ENCODE measurements at regions not wholly inside any gene's neighbourhood (a gene's known extent, or its start where the extent isn't known, plus 50 kb on each side); places are given as distances from the start of the nearest gene placed in this dataset.

- TF ChIP-seq POLR2A (IDR thresholded peaks at IDR 0.05; ENCODE audit: low read length) = no peak
- no peak for TF ChIP-seq GATA1 (IDR thresholded peaks at IDR 0.05; ENCODE audit: low read depth, low read length)
Measured at GRCh38 chr4:62455871-62456270, 1255.7 kb downstream of the ADGRL3 start.

Data from erythroblast (primary cell).